ENCODE measurements at regions not wholly inside any gene's neighbourhood (a gene's known extent, or its start where the extent isn't known, plus 50 kb on each side); places are given as distances from the start of the nearest gene placed in this dataset.

GRCh38 chr13:34762312-34762711 lies 179.8 kb upstream of the NBEA start:
- no peak overlapping the region for H2AK9ac ChIP-seq (replicated peaks; ENCODE audit: low read depth, low read length, poor library complexity)
- no peak overlapping the region for H2AFZ ChIP-seq (replicated peaks; ENCODE audit: low read length, poor library complexity)
- no peak overlapping the region for H2BK5ac ChIP-seq (ENCODE audit: low read depth, low read length, poor library complexity, severe bottlenecking)
- ATAC-seq (ENCODE audit: low read depth): no peak
- H3K56ac ChIP-seq (ENCODE audit: extremely low read depth, insufficient read depth, low read length): no peak overlapping the region
- TF ChIP-seq, protein P1, sequence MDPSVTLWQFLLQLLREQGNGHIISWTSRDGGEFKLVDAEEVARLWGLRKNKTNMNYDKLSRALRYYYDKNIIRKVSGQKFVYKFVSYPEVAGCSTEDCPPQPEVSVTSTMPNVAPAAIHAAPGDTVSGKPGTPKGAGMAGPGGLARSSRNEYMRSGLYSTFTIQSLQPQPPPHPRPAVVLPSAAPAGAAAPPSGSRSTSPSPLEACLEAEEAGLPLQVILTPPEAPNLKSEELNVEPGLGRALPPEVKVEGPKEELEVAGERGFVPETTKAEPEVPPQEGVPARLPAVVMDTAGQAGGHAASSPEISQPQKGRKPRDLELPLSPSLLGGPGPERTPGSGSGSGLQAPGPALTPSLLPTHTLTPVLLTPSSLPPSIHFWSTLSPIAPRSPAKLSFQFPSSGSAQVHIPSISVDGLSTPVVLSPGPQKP (IDR thresholded peaks at IDR 0.05; ENCODE audit: borderline replicate concordance, low read depth, low read length): no peak
- no peak for TF ChIP-seq BHLHE40 (IDR thresholded peaks at IDR 0.05; ENCODE audit: low read depth, low read length)
- no peak for TF ChIP-seq RFX5 (IDR thresholded peaks at IDR 0.05; ENCODE audit: low read depth, low read length)
- TF ChIP-seq MAFK (IDR thresholded peaks at IDR 0.05; ENCODE audit: low read depth, low read length): no peak
- TF ChIP-seq USF2 (IDR thresholded peaks at IDR 0.05; ENCODE audit: low read depth, low read length): no peak
- TF ChIP-seq CEBPB (IDR thresholded peaks at IDR 0.05; ENCODE audit: low read depth, low read length): no peak
- no peak for TF ChIP-seq CHD1 (IDR thresholded peaks at IDR 0.05; ENCODE audit: low read depth, low read length)
- TF ChIP-seq RAD21 (IDR thresholded peaks at IDR 0.05; ENCODE audit: low read length): no peak
- no peak for TF ChIP-seq FOS (IDR thresholded peaks at IDR 0.05; ENCODE audit: low read depth, low read length)
- TF ChIP-seq POLR2A (IDR thresholded peaks at IDR 0.05; ENCODE audit: low read depth, low read length): no peak
- TF ChIP-seq NFE2L2 (IDR thresholded peaks at IDR 0.05; ENCODE audit: low read depth, low read length): no peak
- TF ChIP-seq SMC3 (IDR thresholded peaks at IDR 0.05; ENCODE audit: low read depth, low read length): no peak
- no peak for TF ChIP-seq MAZ (IDR thresholded peaks at IDR 0.05; ENCODE audit: borderline replicate concordance, low read depth, low read length)
- TF ChIP-seq MXI1 (IDR thresholded peaks at IDR 0.05; ENCODE audit: borderline replicate concordance, low read depth, low read length): no peak
- TF ChIP-seq CTCF (conservative IDR thresholded peaks at IDR 0.05; ENCODE audit: low read depth, low read length): no peak
- TF ChIP-seq RCOR1 (IDR thresholded peaks at IDR 0.05; ENCODE audit: insufficient replicate concordance, low read length): no peak
- H3K18ac ChIP-seq (ENCODE audit: low read depth, low read length): no peak overlapping the region
- no peaks in the 10 kb centered on the region for H3K9me1 ChIP-seq (ENCODE audit: insufficient read depth, low read length)
- H3K14ac ChIP-seq (replicated peaks; ENCODE audit: low read depth, low read length): no peak overlapping the region
- no peak overlapping the region for H3K9ac ChIP-seq (ENCODE audit: low read depth, low read length)
- H3K79me1 ChIP-seq (ENCODE audit: low read depth in 1 of 2, low read length in 2 of 2): no peaks in the 10 kb centered on the region
- H3K4me2 ChIP-seq (ENCODE audit: low read depth, low read length): no peak overlapping the region
- no peak overlapping the region for H3K4me3 ChIP-seq (ENCODE audit: insufficient read depth, low read depth, low read length)
- H4K91ac ChIP-seq (ENCODE audit: insufficient read depth, low read depth, low read length): no peak overlapping the region
- H4K5ac ChIP-seq (ENCODE audit: low read depth, low read length): no peak overlapping the region
- H3K9me3 ChIP-seq (ENCODE audit: control insufficient read depth, insufficient read depth, low read length): no peaks in the 10 kb centered on the region
- H4K8ac ChIP-seq (ENCODE audit: low read depth in 2 of 2, low read length in 2 of 2): no peak overlapping the region
- no peaks in the 10 kb centered on the region for H3K27me3 ChIP-seq (ENCODE audit: control insufficient read depth, insufficient read depth, low read length)
- DNase-seq: no peak
- H2BK120ac ChIP-seq (ENCODE audit: low read depth, low read length): no peak overlapping the region
- intact Hi-C loops (cut with micrococcal nuclease) (no loop called here), in situ Hi-C loops (cut with MboI; ENCODE audit: low sequenced_read_pairs) (no loop called here), dilution Hi-C loops (cut with HindIII; ENCODE audit: low sequenced_read_pairs, unreplicated experiment) (no loop called here)
- no peaks in the 10 kb centered on the region for H3K36me3 ChIP-seq (ENCODE audit: control insufficient read depth, insufficient read depth, low read length)
- H3K27ac ChIP-seq (ENCODE audit: insufficient read depth, low read length): no peak overlapping the region
- no TSS peak for BruUV-seq (replicated peaks)
- H3K23ac ChIP-seq (ENCODE audit: low read depth, low read length): no peak overlapping the region
- no peak overlapping the region for H2BK15ac ChIP-seq (ENCODE audit: low read depth, low read length)
- H3K4ac ChIP-seq (ENCODE audit: low read depth, low read length): no peak overlapping the region
- CTCF ChIA-PET: no interaction called here
- POLR2A ChIA-PET (ENCODE audit: unreplicated experiment): no interaction called here
- no peak overlapping the region for H2BK20ac ChIP-seq (ENCODE audit: low read depth, low read length)
- no peaks in the 10 kb centered on the region for H4K20me1 ChIP-seq (ENCODE audit: insufficient read depth, low read length)
- no peaks in the 10 kb centered on the region for H3K4me1 ChIP-seq (ENCODE audit: control insufficient read depth, insufficient read depth, low read length)
- no peak overlapping the region for H2AK5ac ChIP-seq (ENCODE audit: low read depth, low read length)
- no CpG with 5 or more reads among the region's 2 CpGs for WGBS, 2 experiments (ENCODE audit: extremely low coverage in 2 of 2, insufficient read length in 1 of 2)

Measured in IMR-90 (cell line).